GM21737 (cell line): ENCODE measurements at regions not wholly inside any gene's neighbourhood (a gene's known extent, or its start where the extent isn't known, plus 50 kb on each side); places are given as distances from the start of the nearest gene placed in this dataset.

ENCODE experiments used
- ATAC-seq: cut with Tn5 transposase; IDR thresholded peaks from one replicate; pipeline ENCODE4 v1.9.1; 2021; ENCODE audit warnings: mild to moderate bottlenecking, moderate library complexity; ENCODE audit not compliant: unreplicated experiment

DNA sequence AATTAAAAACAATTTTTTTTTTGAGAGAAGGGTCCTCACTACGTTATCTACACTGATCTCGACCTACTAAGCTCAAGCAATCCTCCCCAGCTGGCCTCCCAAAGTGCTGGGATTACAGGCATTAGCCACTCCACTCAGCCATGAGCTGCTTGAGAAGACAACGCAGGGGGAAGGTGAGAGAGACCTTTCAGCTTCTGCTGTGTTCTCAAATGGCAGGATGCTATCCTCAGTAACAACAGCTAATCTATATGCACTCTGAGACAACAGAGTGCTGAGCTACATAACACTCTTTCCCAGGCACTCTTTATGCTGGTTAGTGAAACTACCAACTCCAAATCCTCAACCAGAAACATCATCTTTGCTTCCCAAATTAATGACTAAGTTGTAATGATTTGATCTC is 526.1 kb downstream of the CCER1 start:
- ATAC-seq: no peak

DNA sequence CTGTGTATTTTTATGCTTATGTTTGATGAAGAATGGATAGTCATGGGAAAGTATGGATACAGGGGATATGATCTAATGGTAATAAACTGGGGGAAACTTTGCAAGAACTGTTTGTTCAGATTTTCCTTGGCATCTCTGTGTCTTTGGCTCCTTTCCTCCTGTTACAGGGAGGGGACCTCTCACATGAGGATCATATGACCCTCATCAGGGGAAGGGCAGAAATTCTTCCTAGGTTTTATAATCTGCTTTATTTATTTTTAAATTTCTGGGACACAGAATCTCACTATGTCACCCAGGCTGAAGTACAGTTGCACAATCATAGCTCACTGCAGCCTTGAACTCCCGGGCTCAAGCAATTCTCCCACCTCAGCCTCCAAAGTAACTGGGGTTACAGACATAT is 526.5 kb downstream of the CCER1 start:
- ATAC-seq: no peak

DNA sequence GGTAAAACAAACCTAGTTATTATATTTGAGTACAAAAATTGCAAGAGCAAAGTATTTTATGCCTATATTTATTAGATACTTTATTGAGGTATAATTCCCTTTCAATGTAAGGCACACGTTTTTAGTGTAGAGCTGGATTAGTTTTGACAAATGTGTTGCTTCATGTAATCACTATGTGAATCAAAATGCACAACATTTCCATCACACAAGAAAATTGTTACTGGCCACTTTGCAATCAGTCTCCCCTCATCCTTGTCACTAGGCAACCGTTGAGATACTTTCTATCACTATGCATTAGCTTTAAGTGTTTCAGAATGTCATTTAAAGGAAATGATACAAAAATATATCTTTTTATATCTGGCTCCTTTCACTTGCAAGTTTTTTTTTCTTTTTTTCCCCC is 531.0 kb downstream of the CCER1 start:
- ATAC-seq: no peak

DNA sequence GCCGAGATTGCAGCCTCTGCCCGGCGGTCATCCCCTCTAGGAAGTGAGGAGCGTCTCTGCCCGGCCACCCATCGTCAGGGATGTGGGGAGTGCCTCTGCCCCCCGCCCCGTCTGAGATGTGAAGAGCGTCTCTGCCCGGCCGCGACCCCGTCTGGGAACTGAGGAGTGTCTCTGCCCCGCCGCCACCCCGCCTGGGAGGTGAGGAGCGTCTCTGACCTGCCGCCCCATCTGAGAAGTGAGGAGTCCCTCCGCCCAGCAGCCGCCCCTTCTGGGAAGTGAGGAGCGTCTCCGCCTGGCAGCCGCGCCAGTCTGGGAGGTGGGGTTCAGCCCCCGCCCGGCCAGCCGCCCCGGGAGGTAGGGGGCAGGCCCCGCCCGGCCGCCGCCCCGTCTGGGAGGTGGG is 544.0 kb downstream of the CCER1 start:
- ATAC-seq: no peak

DNA sequence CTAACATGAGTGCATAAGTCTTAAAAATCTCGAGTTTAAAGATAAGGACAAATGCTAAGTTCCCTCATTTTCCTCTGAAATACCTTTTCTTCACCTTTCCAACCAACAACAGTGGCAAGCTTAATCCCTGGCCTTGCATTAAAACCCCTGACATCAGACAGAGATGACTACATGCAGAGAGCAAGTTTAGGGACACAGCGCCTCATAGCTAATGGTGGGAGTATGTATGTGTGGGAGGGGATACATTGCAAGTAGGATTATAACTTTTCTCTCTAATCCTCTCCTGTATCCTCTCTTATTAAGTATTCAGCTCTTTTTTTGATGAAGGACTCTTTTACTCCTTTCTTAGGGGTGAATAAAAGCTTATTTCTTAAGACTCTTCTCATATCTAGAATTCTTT is 547.1 kb downstream of the CCER1 start:
- ATAC-seq: no peak

DNA sequence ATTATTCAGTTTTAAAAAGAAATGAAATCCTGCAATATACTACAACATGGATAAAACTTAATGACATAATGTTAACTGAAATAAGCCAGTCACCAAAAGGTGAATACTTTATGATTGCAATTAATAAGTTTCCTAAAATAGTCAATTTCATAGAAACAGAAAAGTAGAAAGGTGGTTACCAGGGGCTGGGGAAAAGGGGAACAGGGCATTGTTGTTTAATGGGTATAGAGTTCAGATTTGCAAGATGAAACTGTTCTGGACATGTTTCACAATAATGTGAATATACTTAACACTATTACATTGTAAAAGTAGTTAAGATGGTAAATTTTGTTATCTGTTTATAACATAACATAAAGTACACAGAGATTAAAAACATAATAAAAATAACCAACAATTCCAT is 550.9 kb downstream of the CCER1 start:
- ATAC-seq: no peak

DNA sequence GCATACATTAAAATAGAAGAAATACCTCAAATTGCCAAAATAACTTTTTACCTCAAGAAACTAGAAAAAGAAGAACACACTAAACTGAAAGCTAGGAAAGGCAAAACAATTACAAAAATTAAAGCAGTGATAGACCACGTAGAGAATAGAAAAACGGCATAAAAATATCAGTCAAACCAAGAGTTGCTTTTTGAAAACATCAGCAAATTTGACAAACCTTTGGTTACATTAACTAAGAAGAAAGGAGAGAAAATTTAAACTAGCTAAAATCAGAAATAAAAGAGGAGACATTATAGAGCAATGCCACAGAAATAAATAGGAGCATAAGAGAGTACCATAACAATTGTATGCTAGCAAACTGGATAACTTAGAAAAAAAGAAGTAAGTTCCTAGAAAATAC is 553.8 kb downstream of the CCER1 start:
- ATAC-seq: no peak

DNA sequence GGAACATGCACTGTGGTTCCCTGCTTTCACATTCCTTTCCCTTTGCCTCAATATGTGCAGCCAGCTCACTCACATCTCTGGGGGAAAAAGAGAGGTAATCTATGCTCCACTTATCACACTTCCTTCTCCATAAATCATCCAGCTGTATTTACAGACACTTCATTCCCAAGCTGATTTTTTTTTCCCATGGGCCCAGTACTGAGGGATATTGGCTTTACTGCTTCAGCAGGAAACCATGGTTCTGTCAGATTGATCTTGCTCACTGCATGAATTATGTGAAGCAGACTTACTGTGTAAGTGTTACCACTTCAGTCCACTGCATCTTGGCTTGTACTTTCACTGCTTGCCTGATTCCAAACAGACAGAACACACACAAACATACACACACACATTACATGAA is 555.6 kb downstream of the CCER1 start:
- no peak for ATAC-seq

DNA sequence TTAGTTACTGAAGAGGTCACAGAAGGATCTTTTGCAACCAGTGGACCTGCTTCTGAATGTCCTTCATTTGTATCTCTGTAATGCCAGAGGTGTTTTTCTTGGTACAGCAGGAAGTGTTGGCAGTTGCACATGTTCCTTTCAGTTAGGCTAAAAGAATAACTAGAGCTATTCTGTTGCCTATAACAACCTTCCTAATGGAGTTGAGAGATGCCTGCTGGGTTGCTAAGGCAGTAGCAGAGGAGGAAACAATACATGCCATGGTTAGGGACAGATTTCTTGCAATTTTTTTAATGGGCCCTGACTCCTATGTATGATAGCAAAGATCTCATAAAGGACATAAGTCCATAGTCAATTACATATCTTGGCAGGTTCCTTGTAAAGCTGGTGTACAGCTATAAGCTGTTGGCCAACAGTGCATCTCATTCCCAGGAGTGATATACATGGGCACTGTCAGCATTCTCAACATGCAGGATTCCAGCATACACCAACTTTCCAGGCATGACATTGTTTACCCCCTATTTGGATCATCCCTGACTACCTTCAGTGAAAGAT is 556.6 kb downstream of the CCER1 start:
- no peak for ATAC-seq

DNA sequence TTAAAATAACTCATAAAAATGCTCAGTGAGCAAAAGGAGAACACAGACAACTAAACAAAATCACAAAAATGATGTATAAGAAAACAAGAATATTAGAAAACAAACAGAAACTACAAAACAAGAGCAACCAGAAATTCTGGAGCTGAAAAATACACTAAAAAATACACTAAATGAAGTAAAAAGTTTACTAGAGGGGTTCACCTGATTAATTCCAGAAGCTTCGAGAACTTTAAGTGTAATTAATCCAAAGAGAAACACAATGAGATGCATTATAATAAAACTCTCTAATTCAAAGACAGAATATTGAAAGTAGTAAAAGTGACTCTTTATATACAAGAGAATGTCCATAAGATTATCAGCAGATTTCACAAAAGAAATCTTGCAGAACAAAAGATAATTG is 558.4 kb downstream of the CCER1 start:
- no peak for ATAC-seq

DNA sequence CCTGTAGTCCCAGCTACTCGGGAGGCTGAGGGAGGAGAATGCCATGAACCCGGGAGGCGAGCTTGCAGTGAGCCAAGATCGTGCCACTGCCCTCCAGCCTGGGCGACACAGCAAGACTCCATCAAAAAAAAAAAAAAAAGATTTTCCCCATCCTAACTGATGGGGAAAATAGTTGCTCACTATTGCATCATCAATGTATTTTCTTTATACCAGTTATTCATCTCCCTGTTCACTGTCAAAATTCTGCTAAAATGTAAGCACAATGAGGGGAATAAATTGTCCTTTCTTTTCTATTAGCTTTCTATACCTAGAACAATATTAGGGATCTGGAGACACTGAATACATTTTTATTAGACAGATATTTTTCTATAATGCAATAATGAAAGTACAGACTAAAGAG is 561.3 kb downstream of the CCER1 start:
- no peak for ATAC-seq

DNA sequence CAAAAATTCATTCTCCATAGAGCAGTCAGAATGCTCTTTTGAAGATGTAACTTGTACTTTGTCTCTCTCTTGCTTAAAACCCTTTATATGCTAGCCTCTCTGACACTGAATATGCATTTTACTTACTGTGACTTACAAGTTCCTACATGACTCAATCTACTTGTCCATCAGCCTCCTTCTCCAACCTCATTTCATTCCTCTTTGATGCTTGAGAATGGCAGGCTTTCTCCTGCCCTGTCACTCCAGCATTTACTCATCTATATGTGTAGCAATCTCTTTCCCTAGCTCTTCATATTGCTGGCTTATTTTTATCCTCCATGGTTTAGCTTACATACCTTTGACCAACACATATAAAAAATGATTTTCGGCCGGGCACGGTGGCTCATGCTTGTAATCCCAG is 561.9 kb downstream of the CCER1 start:
- ATAC-seq: no peak

DNA sequence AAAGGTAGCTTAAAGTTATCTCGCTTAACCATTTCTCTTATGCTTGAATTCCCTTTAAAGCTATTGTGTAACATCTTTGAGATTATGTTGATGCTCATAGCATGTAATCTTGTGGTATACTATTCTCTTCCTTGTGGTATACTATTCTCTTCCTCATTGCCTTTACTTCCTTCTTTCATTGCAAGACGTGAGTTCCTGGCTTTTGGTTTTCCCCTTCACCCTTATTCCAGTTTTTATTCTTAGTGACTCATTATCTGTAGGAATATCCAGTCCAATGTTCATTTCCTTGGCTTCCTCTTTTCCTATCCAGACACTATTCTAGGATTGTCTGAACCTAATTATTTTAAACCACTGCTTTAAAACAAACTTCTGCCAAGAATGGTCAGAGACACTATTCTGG is 564.0 kb downstream of the CCER1 start:
- no peak for ATAC-seq

DNA sequence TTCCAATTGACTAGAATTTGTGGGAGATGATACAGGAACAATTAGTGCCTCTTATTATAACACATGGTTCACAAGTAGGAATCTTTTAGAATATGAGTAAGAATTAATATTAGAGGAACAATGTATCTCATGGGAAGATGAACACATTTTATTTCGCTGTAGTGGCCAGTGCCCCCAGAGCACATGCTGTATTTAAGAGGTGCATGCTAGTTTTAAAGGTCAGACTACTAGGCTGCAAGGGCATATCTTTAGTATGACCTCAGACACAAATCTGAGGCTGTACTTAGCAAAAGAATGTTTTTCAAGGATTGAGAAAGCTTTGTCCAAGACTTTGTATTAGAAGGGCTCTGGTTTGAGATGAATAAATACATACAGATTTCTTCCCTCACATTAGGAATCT is 586.9 kb downstream of the CCER1 start:
- ATAC-seq: no peak

DNA sequence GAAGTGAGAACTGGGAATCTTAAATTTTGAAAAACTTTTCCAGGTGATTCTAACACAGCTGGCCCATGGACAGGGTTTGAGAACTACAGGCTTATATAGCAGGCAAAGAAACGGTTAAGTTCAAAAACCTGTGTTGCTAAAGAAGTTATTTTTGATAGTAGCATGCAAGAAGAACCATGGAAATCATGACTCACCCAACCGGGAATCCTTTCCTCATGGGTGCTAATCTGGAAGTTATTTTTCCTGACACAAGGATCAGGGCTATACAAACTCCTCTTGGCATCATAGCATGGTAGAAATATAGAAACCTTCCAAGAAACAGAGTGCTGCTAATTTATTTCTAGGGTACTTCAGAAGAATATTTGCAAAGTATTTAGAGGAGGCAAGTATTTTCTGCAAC is 588.7 kb downstream of the CCER1 start:
- no peak for ATAC-seq

DNA sequence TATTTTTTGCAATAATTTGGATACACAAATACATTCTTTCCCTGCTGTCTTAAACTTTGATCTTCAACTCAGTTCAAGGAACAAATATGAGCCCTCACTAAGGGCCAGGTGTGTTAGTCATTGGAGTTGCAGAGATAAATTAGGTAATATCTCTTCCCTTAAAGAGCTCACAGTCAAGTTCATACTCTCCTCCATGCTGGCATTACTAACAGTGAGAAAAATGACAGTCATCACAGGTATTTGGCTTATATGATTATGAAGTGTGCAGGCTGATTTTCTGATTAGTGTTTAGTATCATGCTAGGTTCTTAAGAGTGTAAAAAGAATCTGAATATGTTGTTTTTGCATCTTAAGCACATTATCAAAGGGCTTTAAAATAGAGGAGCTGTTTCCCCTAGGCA is 594.7 kb downstream of the CCER1 start:
- ATAC-seq: no peak

DNA sequence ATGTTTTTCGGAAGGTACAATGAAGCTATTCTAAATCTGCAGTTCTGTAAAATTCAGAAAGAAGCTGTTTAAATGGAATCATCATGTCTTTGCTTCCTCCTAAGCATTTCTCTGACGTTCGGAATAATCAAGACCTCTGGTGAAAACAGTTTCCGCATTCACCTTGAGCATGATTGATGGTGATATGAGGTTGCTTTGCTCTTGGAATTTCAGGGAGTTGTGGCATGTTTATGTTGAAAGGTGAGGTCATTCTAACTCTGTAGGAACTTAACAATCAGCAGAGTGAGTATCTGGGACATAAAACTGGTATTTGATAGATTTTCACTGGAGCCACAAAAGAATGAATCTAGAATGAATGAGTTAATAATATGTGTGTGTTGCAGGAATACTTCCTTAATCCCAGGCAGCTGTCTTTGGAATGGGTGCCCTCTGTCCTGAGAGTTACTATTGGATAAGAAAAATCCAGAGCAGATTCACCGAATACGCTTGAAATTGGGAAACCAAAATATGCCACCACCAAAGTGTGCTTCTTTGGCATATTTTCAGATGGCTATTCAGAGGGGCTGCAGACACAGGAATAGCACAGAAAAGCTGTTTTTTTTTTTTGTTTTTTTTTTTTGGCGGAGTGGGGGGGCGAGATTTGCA is 599.1 kb downstream of the CCER1 start:
- ATAC-seq: no peak

DNA sequence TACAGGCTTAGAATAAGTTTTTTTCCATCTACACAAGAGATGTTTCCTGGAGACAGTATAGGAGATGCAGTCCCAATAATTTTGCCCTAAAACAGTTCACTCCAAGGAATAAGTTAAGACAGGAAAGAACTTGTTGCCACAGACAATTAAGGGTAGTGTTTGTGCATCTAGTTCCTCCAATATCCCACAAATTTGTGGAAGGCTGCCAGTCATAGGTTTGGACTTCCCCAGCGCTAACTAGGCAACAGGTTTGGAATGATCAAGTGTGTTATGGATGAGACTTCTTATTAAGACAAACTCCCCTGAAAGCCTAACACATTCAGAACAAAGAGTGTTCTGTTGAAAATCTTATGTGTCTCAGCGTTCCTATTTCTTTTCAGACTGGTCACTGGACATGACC is 611.0 kb downstream of the CCER1 start:
- no peak for ATAC-seq

DNA sequence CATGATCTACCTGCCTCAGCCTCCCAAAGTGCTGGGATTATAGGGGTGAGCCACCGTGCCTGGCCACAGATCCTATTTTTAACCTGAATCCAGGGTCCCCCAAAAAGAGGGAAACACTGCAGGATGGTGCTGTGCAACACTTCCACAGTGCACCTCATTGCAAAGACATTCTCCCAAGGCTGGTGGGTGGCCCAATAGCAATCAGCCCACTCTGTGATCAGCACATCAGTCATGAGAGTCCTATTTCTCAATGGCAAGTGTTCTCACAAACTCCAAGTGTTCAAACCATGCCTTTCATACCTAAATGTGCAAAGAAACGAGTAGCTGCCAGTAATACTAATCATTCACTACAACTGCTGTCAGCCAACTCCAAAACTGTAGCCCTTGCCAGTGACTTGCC is 612.9 kb downstream of the CCER1 start:
- ATAC-seq: no peak

DNA sequence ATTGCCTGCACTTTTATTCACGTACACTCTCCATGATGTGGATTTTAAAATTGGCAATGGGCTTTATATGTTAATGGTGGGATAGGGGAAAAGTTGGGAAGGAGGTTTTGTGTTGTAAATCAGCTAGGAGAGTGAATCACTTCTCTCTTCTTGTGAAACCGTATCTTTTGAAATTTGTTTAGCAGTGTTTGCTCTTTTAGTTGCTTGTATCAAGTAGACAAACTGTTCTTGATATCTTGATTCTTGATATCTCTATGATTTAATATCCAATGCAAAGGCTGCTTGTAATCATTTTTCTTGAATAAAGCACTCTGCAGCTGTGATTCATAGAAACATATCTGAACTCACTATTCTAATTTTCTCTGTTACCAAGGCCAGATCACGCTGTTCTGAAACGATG is 615.1 kb downstream of the CCER1 start:
- no peak for ATAC-seq

DNA sequence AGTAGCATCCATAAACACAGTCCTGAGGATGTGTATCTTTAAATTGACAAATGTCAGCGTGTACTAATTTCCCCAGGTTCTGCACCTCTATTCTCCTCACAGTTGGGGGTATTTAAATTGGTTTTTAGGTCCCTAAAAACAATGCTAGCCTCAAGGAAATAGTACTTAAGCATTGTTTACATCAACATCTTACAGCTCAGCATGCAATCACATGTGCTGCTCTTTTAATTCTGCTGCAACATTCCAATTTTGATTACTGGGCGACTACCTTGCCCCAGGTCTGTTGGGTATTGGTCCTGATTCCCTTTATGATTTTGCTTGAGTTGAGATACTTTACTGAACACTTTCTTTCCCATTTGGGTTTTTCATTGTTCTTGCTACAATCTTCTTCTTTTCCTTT is 616.6 kb downstream of the CCER1 start:
- no peak for ATAC-seq

DNA sequence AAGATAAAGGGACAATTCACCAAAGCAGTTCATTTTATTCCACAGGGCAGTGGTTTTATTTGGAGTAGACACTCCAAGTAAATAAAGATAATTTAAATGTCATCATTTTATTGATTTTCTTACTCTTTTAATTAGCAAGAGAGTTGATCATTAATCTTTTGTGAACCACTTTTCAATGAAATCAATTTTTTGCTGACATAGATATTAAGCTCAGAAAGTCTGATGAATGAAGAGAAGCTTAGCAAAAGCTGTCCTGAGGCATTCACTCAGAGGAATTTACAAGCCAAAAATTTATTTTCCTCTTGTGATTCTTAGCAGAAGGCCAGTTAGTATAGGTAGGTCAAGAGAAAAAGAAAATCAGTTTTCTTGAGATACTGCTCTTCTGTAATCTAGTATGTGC is 618.0 kb downstream of the CCER1 start:
- no peak for ATAC-seq

DNA sequence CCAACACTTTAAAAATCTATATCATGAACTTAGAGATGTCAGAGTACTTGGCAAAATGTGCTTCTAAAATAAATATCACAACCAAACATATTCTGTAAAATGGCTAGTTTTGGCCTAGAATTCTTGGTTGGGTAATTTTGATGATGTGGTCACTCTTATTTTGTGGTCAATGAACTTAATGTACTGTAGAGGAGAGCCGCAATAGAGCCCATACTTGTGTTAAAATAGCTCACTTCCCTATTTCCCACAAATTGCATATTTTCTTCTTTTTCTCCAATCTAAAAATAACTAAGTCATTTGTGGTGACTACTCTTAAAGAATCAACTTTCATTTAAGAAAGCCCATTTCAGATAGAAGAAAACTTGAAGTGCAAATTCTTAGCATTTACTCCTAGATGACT is 619.4 kb downstream of the CCER1 start:
- ATAC-seq: no peak
